NCI-H2081 (cell line): ENCODE measurements at regions not wholly inside any gene's neighbourhood (a gene's known extent, or its start where the extent isn't known, plus 50 kb on each side); places are given as distances from the start of the nearest gene placed in this dataset.
"Not testable (repeated sequence)": the region's sequence is repeated elsewhere in the genome, so short reads cannot be mapped to it uniquely, and the experiment has no call there.

ENCODE experiments used
- DNase-seq, 2 experiments: peaks; one replicate each; lab custom pipeline; 2025; lab: John Stamatoyannopoulos, UW

GRCh38 chr14:89491711-89492381 lies 74.8 kb upstream of the FOXN3 start:
- DNase-seq = no peak

- no peak for DNase-seq
Measured at GRCh38 chr14:89490466-89490865, 73.4 kb upstream of the FOXN3 start.

DNA sequence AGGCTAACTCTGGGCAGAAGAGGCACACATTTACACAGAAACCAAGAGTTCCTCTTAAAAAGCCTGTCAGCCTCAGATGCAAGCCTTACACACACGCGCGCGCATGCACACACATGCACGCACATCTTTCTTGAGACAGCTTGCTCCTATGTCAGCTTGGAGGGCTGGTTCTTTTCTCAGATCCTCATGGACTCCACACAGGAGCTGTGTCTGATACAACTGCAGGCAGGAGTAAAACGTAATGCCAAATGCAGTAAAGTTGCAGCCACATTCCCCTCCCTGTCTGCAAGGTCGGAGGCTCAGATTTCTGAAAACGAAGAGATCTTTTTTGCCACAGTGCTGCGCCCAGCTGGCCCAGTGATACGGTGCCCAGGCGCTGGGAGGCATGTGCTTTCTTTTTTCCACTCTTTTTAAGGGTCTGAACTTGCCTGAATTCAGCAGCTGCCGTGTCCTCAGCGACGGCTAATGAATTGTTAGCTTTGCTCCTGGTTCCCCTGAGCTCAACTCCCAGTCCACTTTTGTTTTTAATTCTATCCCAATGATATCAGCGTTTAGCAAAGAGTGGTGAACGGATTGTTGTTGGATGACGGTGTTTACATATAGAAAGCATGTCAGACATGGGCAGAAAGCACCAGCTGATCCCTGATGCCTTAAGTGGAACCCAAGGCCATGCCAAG lies 72.9 kb upstream of the FOXN3 start:
- peak in 1 of 2 experiments; percentile 17 for DNase-seq

DNA sequence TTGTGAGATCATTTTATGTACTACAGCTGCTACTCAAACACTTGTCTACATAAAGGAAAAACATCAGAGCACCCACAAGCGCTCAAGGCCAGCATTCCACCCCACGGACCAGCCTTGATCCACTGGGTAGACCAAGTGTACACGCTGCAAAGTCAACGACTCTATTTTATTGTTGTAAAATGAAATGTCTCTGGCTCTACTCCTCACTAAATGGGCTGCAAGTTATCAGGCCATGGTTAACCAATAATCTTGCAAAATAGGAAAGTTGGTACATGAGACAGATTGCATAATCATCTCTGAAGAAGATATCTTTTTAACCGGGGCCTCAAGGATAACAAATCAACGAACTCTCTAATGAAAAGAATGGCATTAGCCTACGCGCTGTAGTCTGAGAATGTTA lies 69.9 kb upstream of the FOXN3 start:
- DNase-seq = no peak

GRCh38 chr14:89486505-89486904 lies 69.5 kb upstream of the FOXN3 start:
- no peak for DNase-seq

DNA sequence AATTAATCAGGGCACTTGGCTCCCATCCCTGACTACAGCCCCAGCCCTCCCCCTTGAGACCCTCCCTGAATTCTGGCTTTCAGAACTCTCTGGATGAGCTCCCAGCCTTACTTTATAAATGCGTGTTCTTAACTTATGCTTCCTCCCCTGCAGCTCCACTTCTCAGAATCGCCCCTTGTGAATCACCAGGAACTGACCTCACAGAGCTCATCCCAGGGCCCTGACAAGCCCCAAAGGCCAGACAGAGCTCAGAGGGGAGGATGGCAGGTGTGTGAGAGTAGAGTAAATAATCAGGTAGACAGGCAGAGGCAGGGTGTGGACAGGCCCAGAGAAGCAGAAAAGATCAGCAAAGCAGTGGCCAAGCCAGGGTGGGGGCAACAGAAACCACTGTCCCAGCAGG lies 68.2 kb upstream of the FOXN3 start:
- no peak for DNase-seq

GRCh38 chr14:89484051-89484844 lies 67.2 kb upstream of the FOXN3 start:
- no peak for DNase-seq

DNA sequence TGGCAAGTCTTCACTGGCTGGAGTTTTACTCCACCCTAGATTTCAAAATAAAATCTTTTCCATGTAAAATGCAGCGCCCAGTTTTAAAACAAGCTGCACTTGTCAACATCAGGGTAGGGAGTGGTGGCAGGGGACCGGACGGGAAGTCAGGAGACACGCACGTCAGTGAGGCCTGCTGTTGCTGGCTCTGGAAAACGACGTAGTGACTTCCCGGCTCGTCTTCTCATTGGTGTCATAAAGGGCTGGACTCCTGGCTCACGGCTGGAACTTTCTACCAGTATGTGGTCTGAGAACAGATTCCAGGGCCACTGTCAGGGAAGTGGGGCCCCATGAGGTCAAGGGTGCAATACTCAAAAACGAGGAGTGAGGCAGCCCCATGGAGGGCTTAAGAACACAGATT lies 64.2 kb upstream of the FOXN3 start:
- no peak for DNase-seq

- no peak for DNase-seq
Measured at GRCh38 chr14:89480278-89480677, 63.2 kb upstream of the FOXN3 start.

DNA sequence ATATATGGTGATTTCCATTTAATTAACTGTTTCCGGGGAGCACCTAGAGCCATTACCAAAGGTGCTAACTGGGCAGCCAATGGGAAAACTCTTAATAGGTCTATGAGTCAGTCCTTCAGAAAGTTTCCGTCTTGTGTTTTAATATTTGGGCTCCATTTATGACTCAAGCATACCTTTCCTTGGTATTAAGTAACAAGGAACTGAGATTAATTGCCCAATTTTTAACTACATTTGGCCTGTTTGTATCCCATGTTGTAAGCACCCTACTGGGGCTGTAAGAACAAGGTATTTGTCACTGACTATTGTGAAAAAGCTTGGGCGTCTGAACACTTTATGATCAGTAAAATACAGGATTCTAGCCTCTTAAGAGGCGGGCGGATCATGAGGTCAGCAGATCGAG lies 62.8 kb upstream of the FOXN3 start:
- DNase-seq = no peak

- no peak for DNase-seq
Measured at GRCh38 chr14:89477391-89477790, 60.4 kb upstream of the FOXN3 start.

DNA sequence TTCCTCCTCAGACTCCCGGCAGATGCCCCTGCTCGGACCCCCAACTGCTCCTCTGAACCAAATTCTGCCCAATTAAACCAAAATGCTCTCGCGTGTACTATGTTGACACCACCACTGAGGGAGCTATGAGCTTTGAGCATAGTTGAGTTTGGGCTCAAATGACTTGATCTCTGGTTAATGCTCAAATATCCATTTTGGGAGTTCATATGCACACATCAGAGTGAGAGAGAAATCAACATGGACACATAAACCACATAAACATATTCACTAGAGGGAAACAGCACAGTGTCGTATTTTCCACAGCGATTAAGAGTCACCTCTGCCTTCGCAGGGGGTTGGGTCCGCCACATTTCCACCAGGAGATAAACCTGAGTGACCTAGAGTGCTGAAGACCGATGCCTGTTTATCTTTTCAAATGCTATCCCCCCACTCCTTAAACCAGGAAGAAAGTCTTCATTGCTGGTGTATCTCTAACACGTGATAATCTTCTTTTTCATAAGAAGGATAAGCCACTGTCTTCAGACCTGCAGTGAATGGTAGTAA lies 59.4 kb upstream of the FOXN3 start:
- DNase-seq = no peak

- no peak for DNase-seq
Measured at GRCh38 chr14:89474464-89474863, 57.4 kb upstream of the FOXN3 start.

GRCh38 chr14:89473989-89474388 lies 57.0 kb upstream of the FOXN3 start:
- no peak for DNase-seq

GRCh38 chr14:89473569-89473968 lies 56.5 kb upstream of the FOXN3 start:
- no peak for DNase-seq

DNA sequence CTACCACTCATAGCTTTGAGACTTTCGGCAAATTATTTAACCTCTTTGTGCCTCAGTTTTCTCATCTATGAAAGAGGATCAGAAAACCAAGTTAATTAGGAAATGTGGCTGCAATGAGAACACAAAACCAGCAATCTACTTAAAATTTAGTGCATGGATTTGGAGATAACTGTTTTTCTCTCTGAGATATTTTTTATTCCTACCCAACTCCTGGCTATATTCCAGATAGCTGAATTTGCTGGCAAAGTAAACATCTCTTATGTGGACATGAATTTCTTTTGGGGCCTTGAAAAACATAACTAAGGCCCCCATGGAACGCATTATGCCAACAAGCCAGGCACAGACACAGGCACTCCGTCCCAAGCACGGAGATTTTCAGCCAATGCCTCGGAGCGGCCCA lies 53.4 kb upstream of the FOXN3 start:
- no peak for DNase-seq

DNA sequence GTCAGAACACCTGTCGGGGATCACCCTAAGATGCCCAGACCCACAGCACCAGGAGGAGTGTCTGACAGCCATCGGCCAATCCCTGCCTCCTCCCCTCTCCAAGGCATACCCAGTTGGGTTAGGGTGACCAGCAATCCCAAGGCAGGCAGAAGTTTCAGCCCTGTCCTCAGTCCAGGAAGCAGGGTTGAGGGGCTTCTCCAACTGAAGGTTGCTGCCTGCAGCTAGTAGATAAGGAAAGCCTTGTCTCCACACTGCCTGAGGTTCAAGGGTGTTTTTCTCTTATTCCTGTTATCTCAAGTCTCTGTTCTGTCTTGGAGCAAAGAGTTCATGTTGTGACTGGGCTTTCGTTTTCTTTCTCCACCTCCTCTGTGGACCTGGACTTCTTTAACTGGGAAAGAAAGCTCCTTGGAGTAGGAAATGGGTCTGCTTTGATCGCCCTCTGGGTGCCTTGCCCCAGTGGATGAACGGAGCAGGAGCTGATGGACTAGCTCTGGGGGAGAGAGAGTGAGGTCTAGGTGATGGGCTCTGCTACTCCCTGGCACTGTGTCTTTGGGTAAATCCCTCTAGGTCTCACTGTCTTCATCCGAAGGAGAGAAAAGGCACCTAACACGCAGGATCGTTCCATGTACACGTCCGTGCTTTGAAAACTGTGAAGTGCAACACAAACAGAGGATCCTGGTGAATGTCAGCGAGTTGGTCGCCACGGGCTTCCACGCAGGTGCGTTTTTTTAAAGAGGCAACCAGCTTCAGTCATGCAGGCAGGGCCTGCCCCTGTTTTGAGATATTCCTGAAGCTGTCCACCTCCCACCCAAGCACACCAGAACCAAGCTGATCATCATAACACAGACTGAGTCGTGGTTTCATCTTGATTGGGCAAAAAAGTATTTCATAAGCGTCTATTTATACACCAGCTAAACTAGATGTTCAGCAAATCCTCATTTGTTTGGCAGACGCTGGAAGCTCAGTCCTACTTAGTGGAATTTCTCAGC lies 52.5 kb upstream of the FOXN3 start:
- DNase-seq = no peak

DNA sequence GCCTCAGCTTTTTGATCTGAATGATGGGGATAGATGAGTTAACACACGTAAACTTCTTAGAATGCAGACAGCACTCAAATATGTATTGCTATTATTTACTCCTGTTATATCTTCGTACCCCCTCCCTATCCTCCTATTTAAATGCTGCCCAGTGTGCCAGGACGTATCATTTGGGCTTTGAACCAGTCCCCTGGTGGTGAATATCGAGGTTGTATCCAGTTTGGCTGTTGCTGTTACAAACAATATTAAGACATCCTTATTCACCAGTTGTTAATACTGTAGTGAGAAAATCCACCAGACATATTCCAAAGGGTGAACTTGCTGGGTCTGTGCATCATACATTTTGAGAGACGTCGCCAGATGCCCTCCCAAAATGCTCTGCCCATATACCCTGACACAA lies 51.5 kb upstream of the FOXN3 start:
- no peak for DNase-seq

DNA sequence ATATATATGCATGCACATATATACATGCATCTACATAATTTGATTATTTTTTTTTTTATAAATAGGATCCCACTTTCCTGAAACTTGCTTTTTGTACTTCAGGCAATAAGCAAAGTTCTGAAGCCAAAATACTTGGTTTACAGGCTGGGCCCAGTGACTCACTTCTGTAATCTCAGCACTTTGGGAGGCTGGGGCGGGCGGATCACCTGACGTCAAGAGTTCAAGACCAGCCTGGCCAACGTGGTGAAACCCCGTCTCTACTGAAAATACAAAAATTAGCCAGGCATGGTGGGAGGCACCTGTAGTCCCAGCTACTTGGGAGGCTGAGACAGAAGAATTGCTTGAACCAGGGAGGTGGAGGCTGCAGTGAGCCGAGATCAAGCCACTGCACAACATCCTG lies 51.0 kb upstream of the FOXN3 start:
- not testable (repeated sequence) for DNase-seq

DNA sequence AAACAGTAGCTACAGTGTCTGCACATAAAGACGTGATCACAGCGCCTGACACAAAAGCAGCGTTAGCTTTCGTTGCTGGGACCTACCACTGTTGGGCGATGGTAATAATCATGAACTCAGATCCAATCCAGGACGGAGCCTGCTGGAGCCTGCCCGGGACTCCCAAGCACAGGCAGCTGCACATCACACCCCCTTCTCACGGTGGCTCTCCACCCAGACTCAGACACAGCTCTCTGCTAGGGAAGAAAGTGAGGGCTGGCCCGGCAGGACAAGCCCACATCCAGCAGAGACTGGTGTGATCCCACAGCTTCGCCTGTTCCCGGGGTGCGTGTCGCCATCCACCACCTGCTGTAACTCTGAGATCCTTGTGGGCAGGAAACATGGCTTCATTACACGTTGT lies 49.9 kb upstream of the FOXN3 start:
- DNase-seq = no peak
